GM23248 (cell line): ENCODE measurements at regions not wholly inside any gene's neighbourhood (a gene's known extent, or its start where the extent isn't known, plus 50 kb on each side); places are given as distances from the start of the nearest gene placed in this dataset.

Experiments
- EZH2 ChIP-seq: fragments of 200-600 bp; sonication (generic); IDR thresholded peaks from 2 replicates; pipeline ENCODE4 v1.6.1; 2018; ENCODE audit warnings: antibody characterized with exemption, mild to moderate bottlenecking; ENCODE audit not compliant: insufficient read depth, poor library complexity, severe bottlenecking
- EZH2phosphoT487 ChIP-seq: fragments of 200-600 bp; sonication (generic); IDR thresholded peaks from 2 replicates; pipeline ENCODE4 v1.6.1; 2018; ENCODE audit warnings: antibody characterized with exemption, moderate library complexity, mild to moderate bottlenecking, low read depth; ENCODE audit not compliant: insufficient read depth

DNA sequence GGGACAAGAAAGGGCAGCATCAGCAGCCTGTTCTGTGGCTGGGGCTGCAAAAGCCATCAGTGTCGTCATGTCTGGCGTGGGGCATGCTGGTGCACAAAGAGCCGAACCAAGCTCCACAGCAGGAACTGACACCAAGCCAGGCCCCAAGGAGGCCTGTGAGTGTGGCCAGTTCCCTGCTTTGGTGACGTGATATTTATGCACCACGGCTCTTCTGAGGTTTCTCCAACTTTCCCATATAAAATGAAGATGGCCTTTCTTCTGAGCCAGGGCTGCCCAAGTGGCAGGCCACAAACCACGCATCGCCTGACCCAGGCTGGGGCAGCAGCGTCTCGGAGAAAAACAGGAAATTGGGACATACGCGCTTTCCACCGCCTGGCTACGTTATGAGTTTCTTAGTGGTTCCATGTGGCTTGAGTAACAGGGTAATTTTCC lies 109.9 kb downstream of the RIN2 start:
- no peak for TF ChIP-seq EZH2
- no peak for TF ChIP-seq EZH2phosphoT487
